NT2/D1 (cell line): ENCODE measurements at regions not wholly inside any gene's neighbourhood (a gene's known extent, or its start where the extent isn't known, plus 50 kb on each side); places are given as distances from the start of the nearest gene placed in this dataset.

Source experiments
- DNase-seq: peaks from one replicate; pipeline ENCODE4 v3.0.0-alpha.2; 2011; ENCODE audit warnings: low read depth, low spot score
- H3K27me3 ChIP-seq: 2 replicates; pipeline ENCODE4 v1.6.0; 2011; ENCODE audit warnings: mild to moderate bottlenecking; ENCODE audit not compliant: insufficient read length, insufficient read depth
- H3K36me3 ChIP-seq: 2 replicates; pipeline ENCODE4 v1.6.1; 2011; ENCODE audit warnings: mild to moderate bottlenecking, low read length, mixed read lengths; ENCODE audit not compliant: insufficient read depth, insufficient read length
- H3K4me1 ChIP-seq: 2 replicates; pipeline ENCODE4 v1.5.1; 2011; ENCODE audit not compliant: insufficient read depth, insufficient read length
- H3K4me3 ChIP-seq: 2 replicates; pipeline ENCODE4 v1.5.1; 2011; ENCODE audit warnings: low read depth; ENCODE audit not compliant: insufficient read length
- H3K9ac ChIP-seq: 2 replicates; pipeline ENCODE4 v1.6.0; 2011; ENCODE audit warnings: low read depth; ENCODE audit not compliant: insufficient read length
- H3K9me3 ChIP-seq: 2 replicates; pipeline ENCODE4 v1.5.1; 2011; ENCODE audit warnings: mild to moderate bottlenecking, low read length; ENCODE audit not compliant: insufficient read depth
- SUZ12 ChIP-seq: IDR thresholded peaks from 2 replicates; pipeline ENCODE4 v1.6.1; 2011; ENCODE audit not compliant: insufficient read length, insufficient read depth; ENCODE audit errors: extremely low read depth
- YY1 ChIP-seq: IDR thresholded peaks from 2 replicates; pipeline ENCODE4 v1.6.1; 2011; ENCODE audit not compliant: insufficient read length, insufficient read depth
- ZNF274 ChIP-seq: IDR thresholded peaks from 2 replicates; pipeline ENCODE4 v1.6.1; 2011; ENCODE audit warnings: mild to moderate bottlenecking, low read depth, low read length

GRCh38 chr6:119482850-119483285, 133.3 kb upstream of the MAN1A1 start:
- no peak for DNase-seq
- TF ChIP-seq ZNF274 (no peak), SUZ12 (no peak), YY1 (no peak)
- Histone ChIP-seq H3K27me3 (no peaks in the 10 kb centered on the region), H3K9me3 (no peaks in the 10 kb centered on the region), H3K36me3 (no peaks in the 10 kb centered on the region), H3K4me3 (no peak overlapping the region), H3K4me1 (no peaks in the 10 kb centered on the region), H3K9ac (no peak overlapping the region)

DNA sequence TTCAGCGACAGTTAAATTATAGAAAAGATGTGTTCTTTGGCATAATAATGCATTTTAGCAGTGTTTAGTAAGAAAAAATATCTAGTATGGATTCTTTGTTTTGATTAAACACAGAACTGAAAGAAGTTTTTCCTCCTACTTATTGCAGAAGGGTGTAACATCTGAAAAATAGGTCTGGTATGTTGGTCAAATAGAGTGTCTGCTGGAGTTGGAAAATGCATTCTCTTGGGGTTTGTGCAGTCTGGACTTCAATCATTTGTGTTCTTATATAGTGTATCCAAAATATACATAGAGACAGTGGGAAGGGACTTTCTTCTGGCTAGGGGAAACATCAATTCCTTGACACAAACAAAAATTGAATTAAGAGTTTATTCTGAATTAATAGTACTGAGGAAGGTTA, 132.4 kb upstream of the MAN1A1 start:
- H3K36me3 ChIP-seq = no peaks in the 10 kb centered on the region
- H3K27me3 ChIP-seq = no peaks in the 10 kb centered on the region
- no peak for TF ChIP-seq SUZ12
- TF ChIP-seq YY1 = no peak
- no peak for TF ChIP-seq ZNF274
- H3K9ac ChIP-seq = no peak overlapping the region
- H3K4me1 ChIP-seq = no peaks in the 10 kb centered on the region
- H3K9me3 ChIP-seq = no peaks in the 10 kb centered on the region
- no peak for DNase-seq
- H3K4me3 ChIP-seq = no peak overlapping the region

GRCh38 chr6:119480961-119481497, 131.5 kb upstream of the MAN1A1 start:
- no peaks in the 10 kb centered on the region for H3K9me3 ChIP-seq
- H3K36me3 ChIP-seq = no peaks in the 10 kb centered on the region
- H3K4me1 ChIP-seq = no peaks in the 10 kb centered on the region
- H3K4me3 ChIP-seq = no peak overlapping the region
- H3K9ac ChIP-seq = no peak overlapping the region
- DNase-seq = no peak
- H3K27me3 ChIP-seq = no peaks in the 10 kb centered on the region
- TF ChIP-seq SUZ12 (no peak), YY1 (no peak), ZNF274 (no peak)

- no peak for DNase-seq
- no peaks in the 10 kb centered on the region for H3K9me3 ChIP-seq
- no peaks in the 10 kb centered on the region for H3K36me3 ChIP-seq
- H3K4me3 ChIP-seq = no peak overlapping the region
- no peaks in the 10 kb centered on the region for H3K27me3 ChIP-seq
- no peaks in the 10 kb centered on the region for H3K4me1 ChIP-seq
- H3K9ac ChIP-seq = no peak overlapping the region
- TF ChIP-seq YY1 (no peak), ZNF274 (no peak), SUZ12 (no peak)
Observed at GRCh38 chr6:119479860-119480655, 130.5 kb upstream of the MAN1A1 start.

DNA sequence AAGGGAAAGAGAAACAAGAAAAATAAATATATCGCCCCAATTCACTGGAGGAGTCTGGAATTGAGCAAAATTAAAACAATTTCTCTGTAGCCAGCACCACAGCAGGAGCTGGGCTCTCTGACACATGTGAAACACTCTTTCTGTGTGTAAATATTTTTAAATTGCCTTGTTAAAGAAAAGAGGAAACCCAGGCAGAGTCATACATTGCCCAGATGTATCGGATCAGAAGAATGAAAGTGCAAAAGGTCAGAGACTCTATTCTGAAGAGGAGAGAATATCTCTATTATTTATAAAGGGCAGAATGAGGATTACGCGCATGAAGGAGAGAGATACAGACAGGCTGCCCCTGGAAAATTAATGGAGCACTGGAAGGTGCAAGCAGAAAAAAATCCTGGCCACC, 127.0 kb upstream of the MAN1A1 start:
- Histone ChIP-seq H3K9ac (no peak overlapping the region), H3K4me3 (no peak overlapping the region), H3K36me3 (no peaks in the 10 kb centered on the region), H3K27me3 (no peaks in the 10 kb centered on the region), H3K4me1 (no peaks in the 10 kb centered on the region), H3K9me3 (no peaks in the 10 kb centered on the region)
- TF ChIP-seq ZNF274 (no peak), YY1 (no peak), SUZ12 (no peak)
- DNase-seq = no peak

GRCh38 chr6:119476024-119476423, 126.5 kb upstream of the MAN1A1 start:
- H3K4me3 ChIP-seq = no peak overlapping the region
- no peaks in the 10 kb centered on the region for H3K9me3 ChIP-seq
- TF ChIP-seq SUZ12 (no peak), YY1 (no peak), ZNF274 (no peak)
- DNase-seq = no peak
- H3K27me3 ChIP-seq = no peaks in the 10 kb centered on the region
- H3K4me1 ChIP-seq = no peaks in the 10 kb centered on the region
- H3K36me3 ChIP-seq = no peaks in the 10 kb centered on the region
- no peak overlapping the region for H3K9ac ChIP-seq

GRCh38 chr6:119470893-119471542, 121.5 kb upstream of the MAN1A1 start:
- no peak overlapping the region for H3K9ac ChIP-seq
- H3K9me3 ChIP-seq = no peaks in the 10 kb centered on the region
- no peaks in the 10 kb centered on the region for H3K4me1 ChIP-seq
- no peak overlapping the region for H3K4me3 ChIP-seq
- no peak for TF ChIP-seq ZNF274
- no peak for TF ChIP-seq SUZ12
- no peak for TF ChIP-seq YY1
- DNase-seq = no peak
- no peaks in the 10 kb centered on the region for H3K36me3 ChIP-seq
- H3K27me3 ChIP-seq = no peaks in the 10 kb centered on the region
